Stomach (tissue), 8 donors: ENCODE measurements at regions not wholly inside any gene's neighbourhood (a gene's known extent, or its start where the extent isn't known, plus 50 kb on each side); places are given as distances from the start of the nearest gene placed in this dataset.

ENCODE experiments used
- DNase-seq, 2 donors: peaks; one replicate each; pipeline versions ENCODE4 v3.0.0 to v3.0.0-alpha.2; 2013 to 2019
- H3K27ac ChIP-seq, 5 donors: fragments of 200-600 bp in 4 of 5; sonication (generic) in 4 of 5; one replicate each; pipeline ENCODE4 v1.5.1; 2013 to 2019; ENCODE audit warnings: mild to moderate bottlenecking in 1 of 5, moderate library complexity in 1 of 5
- H3K27me3 ChIP-seq, 3 donors: fragments of 200-600 bp; sonication (generic); one replicate each; pipeline ENCODE4 v1.5.1; 2017 to 2019; ENCODE audit warnings: mixed run types in 1 of 3
- H3K36me3 ChIP-seq, 4 donors: fragments of 200-600 bp; sonication (generic); 1 replicate in 3 of 4; 2 replicates in 1 of 4; pipeline ENCODE4 v1.5.1; 2016 to 2019
- H3K4me1 ChIP-seq, 4 donors: fragments of 200-600 bp; sonication (generic); one replicate each; pipeline ENCODE4 v1.5.1; 2016 to 2019
- H3K4me3 ChIP-seq, 4 donors: fragments of 200-600 bp; sonication (generic) in 3 of 4; one replicate each; pipeline ENCODE4 v1.5.1; 2016 to 2019; ENCODE audit warnings: mild to moderate bottlenecking in 1 of 4
- H3K9me3 ChIP-seq, 4 donors: fragments of 200-600 bp; sonication (generic); one replicate each; pipeline ENCODE4 v1.5.1; 2016 to 2019
- EP300 ChIP-seq: sonication (generic); formaldehyde crosslinking; IDR thresholded peaks from one replicate; pipeline ENCODE4 v1.6.1; 2017; ENCODE audit warnings: antibody characterized with exemption
- POLR2A ChIP-seq, 4 donors: fragments of 450-650 bp; IDR thresholded peaks; one replicate each; pipeline ENCODE4 v1.6.1; 2016; ENCODE audit warnings: antibody characterized with exemption in 4 of 4, control low read depth in 2 of 4, mild to moderate bottlenecking in 1 of 4, moderate library complexity in 1 of 4
- POLR2AphosphoS5 ChIP-seq, 3 donors: sonication (generic); formaldehyde crosslinking; IDR thresholded peaks; one replicate each; pipeline ENCODE4 v1.6.1; 2016; ENCODE audit warnings: antibody characterized with exemption in 3 of 3
- WGBS, 5 donors: extraction: QIAGEN DNeasy Blood & Tissue Kit in 3 of 5; methylation state at CpG; one replicate each; pipeline versions ENCODE4 v1.1.5 to v1.1.7; 2013 to 2018; 5-methylcytosine and 5-hydroxymethylcytosine counted together
- intact Hi-C: fragments of 100-400 bp; cut with DNase I; formaldehyde crosslinking; loops from one replicate; pipeline ENCODE4 v1.15.1; 2023; ENCODE audit warnings: low total_unique reads
- TF ChIP-seq, protein P1 (sequence below), 7 experiments: fragments of 450-650 bp in 4 of 7; fragments of 200-600 bp in 3 of 7; sonication (generic) in 3 of 7; IDR thresholded peaks; one replicate each; pipeline ENCODE4 v1.5.1; 2016 to 2019; ENCODE audit warnings: antibody characterized with exemption in 7 of 7, control low read depth in 2 of 7, mild to moderate bottlenecking in 1 of 7
- donor health status: healthy with polysubstance abuse.
- donor health status: Bipolar disorder and iron deficiency.
- donor health status: healthy.

DNA sequence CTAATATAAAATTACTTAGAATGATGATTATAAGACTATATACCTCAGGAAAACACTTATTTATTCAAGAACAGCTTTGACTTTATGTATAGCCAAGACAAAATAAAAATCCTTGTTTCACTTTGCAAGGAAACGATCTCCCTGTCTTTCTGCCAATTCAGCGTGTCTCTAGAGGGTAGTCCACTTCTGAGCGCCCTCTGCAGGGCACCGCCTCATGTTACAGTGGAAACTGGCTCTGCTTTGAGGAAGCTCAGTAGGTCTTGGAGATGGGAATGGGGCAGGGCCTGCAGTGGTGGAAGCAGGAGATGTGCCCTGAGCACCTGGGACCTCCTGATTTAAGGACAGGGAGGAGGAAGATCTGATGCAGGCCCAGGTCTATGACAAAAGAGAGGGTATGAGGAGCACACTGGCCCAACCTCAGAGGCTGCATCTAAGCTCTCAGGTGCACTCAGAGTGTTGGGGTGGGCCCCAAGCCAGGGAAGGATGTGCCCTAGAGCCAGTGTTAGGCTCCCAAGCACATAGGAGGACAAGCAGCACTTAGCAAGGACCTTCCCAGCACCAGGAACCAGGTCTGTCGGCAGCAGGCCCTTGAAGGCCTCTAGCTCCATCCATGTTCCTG, 481.0 kb downstream of the TNS3 start:
- Histone ChIP-seq H3K4me3 (no peak overlapping the region), H3K27me3 (no peaks in the 10 kb centered on the region), H3K4me1 (no peaks in the 10 kb centered on the region), H3K36me3 (no peaks in the 10 kb centered on the region), H3K27ac (no peak overlapping the region), H3K9me3 (no peaks in the 10 kb centered on the region)
- WGBS, 5 donors = 43 to 49% (median 47%) methylated on average over 5 of the region's 5 CpGs
- intact Hi-C loops = no loop called here
- TF ChIP-seq EP300 = no peak
- TF ChIP-seq, protein P1, sequence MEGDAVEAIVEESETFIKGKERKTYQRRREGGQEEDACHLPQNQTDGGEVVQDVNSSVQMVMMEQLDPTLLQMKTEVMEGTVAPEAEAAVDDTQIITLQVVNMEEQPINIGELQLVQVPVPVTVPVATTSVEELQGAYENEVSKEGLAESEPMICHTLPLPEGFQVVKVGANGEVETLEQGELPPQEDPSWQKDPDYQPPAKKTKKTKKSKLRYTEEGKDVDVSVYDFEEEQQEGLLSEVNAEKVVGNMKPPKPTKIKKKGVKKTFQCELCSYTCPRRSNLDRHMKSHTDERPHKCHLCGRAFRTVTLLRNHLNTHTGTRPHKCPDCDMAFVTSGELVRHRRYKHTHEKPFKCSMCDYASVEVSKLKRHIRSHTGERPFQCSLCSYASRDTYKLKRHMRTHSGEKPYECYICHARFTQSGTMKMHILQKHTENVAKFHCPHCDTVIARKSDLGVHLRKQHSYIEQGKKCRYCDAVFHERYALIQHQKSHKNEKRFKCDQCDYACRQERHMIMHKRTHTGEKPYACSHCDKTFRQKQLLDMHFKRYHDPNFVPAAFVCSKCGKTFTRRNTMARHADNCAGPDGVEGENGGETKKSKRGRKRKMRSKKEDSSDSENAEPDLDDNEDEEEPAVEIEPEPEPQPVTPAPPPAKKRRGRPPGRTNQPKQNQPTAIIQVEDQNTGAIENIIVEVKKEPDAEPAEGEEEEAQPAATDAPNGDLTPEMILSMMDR (IDR thresholded peaks at IDR 0.05) = peak in 4 of 7 experiments; percentile 18 to 34 (median 24)
- no peak for TF ChIP-seq POLR2AphosphoS5 (IDR thresholded peaks at IDR 0.05)
- DNase-seq = peak; percentile 55 to 65

- no peaks in the 10 kb centered on the region for H3K4me1 ChIP-seq
- DNase-seq = no peak
- H3K27me3 ChIP-seq = no peaks in the 10 kb centered on the region
- H3K36me3 ChIP-seq = no peaks in the 10 kb centered on the region
- H3K9me3 ChIP-seq = no peaks in the 10 kb centered on the region
- WGBS, 5 donors = 78 to 87% (median 83%) methylated on average over 5 of the region's 5 CpGs
- intact Hi-C loops = no loop called here
- no peak overlapping the region for H3K4me3 ChIP-seq
- H3K27ac ChIP-seq = no peak overlapping the region
- TF ChIP-seq, protein P1 (IDR thresholded peaks at IDR 0.05) = no peak
- no peak for TF ChIP-seq POLR2A (IDR thresholded peaks at IDR 0.05)
Observed at GRCh38 chr7:47100148-47100816, 481.6 kb downstream of the TNS3 start.

DNA sequence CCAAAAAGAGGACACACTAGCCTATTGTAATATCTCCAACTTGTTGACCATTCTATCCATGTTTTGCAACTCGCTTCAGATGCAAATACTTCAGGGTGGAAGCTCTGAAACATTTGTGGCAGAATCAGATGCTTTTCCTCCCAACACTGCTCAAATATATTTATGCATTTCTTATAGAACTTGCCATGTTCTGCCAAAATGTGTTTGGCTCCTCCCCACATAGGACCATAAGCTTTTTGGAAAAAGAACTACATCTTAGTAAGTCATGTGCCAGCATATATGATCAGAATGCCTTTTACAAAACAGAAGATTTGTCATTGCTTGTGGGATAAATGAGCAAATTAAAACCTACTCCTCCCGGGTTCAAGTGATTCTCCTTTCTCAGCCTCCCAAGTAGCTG, 484.5 kb downstream of the TNS3 start:
- H3K36me3 ChIP-seq = no peaks in the 10 kb centered on the region
- intact Hi-C loops = no loop called here
- WGBS, 5 donors = 84 to 96% (median 87%) methylated on average over 2 of the region's 2 CpGs
- DNase-seq = no peak
- H3K9me3 ChIP-seq = no peaks in the 10 kb centered on the region
- H3K4me3 ChIP-seq = no peak overlapping the region
- no peaks in the 10 kb centered on the region for H3K4me1 ChIP-seq
- TF ChIP-seq POLR2AphosphoS5 (IDR thresholded peaks at IDR 0.05) (no peak), POLR2A (IDR thresholded peaks at IDR 0.05) (no peak), EP300 (no peak)
- TF ChIP-seq, protein P1 (IDR thresholded peaks at IDR 0.05) = no peak
- H3K27ac ChIP-seq = no peak overlapping the region
- no peaks in the 10 kb centered on the region for H3K27me3 ChIP-seq

DNA sequence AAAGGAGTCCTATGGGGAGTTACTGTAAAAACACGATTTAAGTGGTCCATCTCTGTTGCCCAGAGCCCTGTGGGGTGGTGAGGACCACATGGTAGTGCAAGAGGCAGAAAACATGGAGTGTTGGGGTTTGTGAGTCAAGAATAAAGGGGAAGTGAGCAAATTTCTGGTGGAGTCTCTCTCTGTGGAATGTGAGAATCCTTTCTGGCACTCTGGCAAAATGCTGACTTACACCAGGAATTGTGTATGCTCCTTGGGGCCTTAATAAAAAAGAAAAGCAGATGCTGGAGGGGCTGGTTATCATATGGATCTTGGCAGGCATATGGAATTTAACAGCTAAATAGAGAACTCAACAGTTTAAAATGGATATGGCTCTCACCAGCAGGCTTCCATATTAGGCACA, 486.0 kb downstream of the TNS3 start:
- no peaks in the 10 kb centered on the region for H3K9me3 ChIP-seq
- peak in 1 of 2 donors; percentile 28 for DNase-seq
- H3K4me1 ChIP-seq = no peaks in the 10 kb centered on the region
- intact Hi-C loops = no loop called here
- WGBS, 5 donors = 54 to 73% (median 65%) methylated on average over 1 of the region's 1 CpG
- TF ChIP-seq EP300 (no peak), POLR2A (IDR thresholded peaks at IDR 0.05) (no peak), POLR2AphosphoS5 (IDR thresholded peaks at IDR 0.05) (no peak)
- TF ChIP-seq, protein P1 (IDR thresholded peaks at IDR 0.05) = no peak
- no peak overlapping the region for H3K27ac ChIP-seq
- H3K4me3 ChIP-seq = no peak overlapping the region
- no peaks in the 10 kb centered on the region for H3K27me3 ChIP-seq
- H3K36me3 ChIP-seq = no peaks in the 10 kb centered on the region
